ENCODE measurements at regions not wholly inside any gene's neighbourhood (a gene's known extent, or its start where the extent isn't known, plus 50 kb on each side); places are given as distances from the start of the nearest gene placed in this dataset.

- H3K4me3 ChIP-seq (replicated peaks; ENCODE audit: low read depth, low read length), result no peak overlapping the region
- TF ChIP-seq CTCF (IDR thresholded peaks at IDR 0.05; ENCODE audit: low read length, missing control alignments), result no peak
- no peak for DNase-seq (ENCODE audit: low read depth)
Observed at GRCh38 chr6:3987576-3987975, 91.4 kb downstream of the FAM217A start.

- peak overlapping the region; percentile 53 for H3K4me3 ChIP-seq (replicated peaks; ENCODE audit: low read depth, low read length)
- TF ChIP-seq CTCF (IDR thresholded peaks at IDR 0.05; ENCODE audit: low read length, missing control alignments), result peak; percentile 96
- peak; percentile 95 for DNase-seq (ENCODE audit: low read depth)
Observed at GRCh38 chr6:3990692-3991491, 88.0 kb downstream of the FAM217A start.

GRCh38 chr6:3991941-3992340 is 87.0 kb downstream of the FAM217A start:
- TF ChIP-seq CTCF (IDR thresholded peaks at IDR 0.05; ENCODE audit: low read length, missing control alignments), result no peak
- H3K4me3 ChIP-seq (replicated peaks; ENCODE audit: low read depth, low read length), result no peak overlapping the region
- no peak for DNase-seq (ENCODE audit: low read depth)

GRCh38 chr6:3996349-3996748 is 82.6 kb downstream of the FAM217A start:
- no peak for TF ChIP-seq CTCF (IDR thresholded peaks at IDR 0.05; ENCODE audit: low read length, missing control alignments)
- H3K4me3 ChIP-seq (replicated peaks; ENCODE audit: low read depth, low read length), result no peak overlapping the region
- no peak for DNase-seq (ENCODE audit: low read depth)

GRCh38 chr6:3997177-3997770 is 81.7 kb downstream of the FAM217A start:
- DNase-seq (ENCODE audit: low read depth), result peak; percentile 65
- TF ChIP-seq CTCF (IDR thresholded peaks at IDR 0.05; ENCODE audit: low read length, missing control alignments), result no peak
- H3K4me3 ChIP-seq (replicated peaks; ENCODE audit: low read depth, low read length), result no peak overlapping the region

- no peak for TF ChIP-seq CTCF (IDR thresholded peaks at IDR 0.05; ENCODE audit: low read length, missing control alignments)
- no peak for DNase-seq (ENCODE audit: low read depth)
- no peak overlapping the region for H3K4me3 ChIP-seq (replicated peaks; ENCODE audit: low read depth, low read length)
Observed at GRCh38 chr6:3999800-4000661, 78.9 kb downstream of the FAM217A start.

Data from fibroblast of pulmonary artery (primary cell).